ENCODE measurements at regions not wholly inside any gene's neighbourhood (a gene's known extent, or its start where the extent isn't known, plus 50 kb on each side); places are given as distances from the start of the nearest gene placed in this dataset.

DNA sequence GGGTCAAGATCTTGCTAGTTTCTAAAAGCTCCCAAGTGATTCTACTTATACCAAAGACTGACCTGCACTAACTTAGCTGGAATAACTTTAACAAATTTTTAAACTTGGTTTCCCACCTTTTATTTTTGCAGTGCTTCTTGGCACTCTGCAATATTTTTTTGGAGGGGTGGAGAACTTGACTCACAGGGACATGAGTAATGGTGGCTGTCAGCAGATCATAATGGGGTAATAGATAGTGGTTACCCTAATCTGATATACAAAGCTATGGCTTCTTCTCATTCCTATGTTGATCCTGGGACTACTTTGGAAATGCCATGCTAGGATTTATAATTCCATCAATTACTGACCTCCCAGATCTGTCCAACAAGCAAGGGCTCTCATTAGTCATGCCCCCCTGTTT lies 295.7 kb downstream of the GPAT3 start:
- no peaks in the 10 kb centered on the region for H3K9me1 ChIP-seq (ENCODE audit: insufficient read depth, low read length)
- H4K8ac ChIP-seq (ENCODE audit: low read depth in 2 of 2, low read length in 2 of 2), result no peak overlapping the region
- no peak overlapping the region for H3K23ac ChIP-seq (ENCODE audit: low read depth, low read length)
- H3K79me1 ChIP-seq (ENCODE audit: low read depth in 1 of 2, low read length in 2 of 2), result no peaks in the 10 kb centered on the region
- no peak overlapping the region for H3K4me3 ChIP-seq (ENCODE audit: insufficient read depth, low read depth, low read length)
- H3K18ac ChIP-seq (ENCODE audit: low read depth, low read length), result no peak overlapping the region
- no peaks in the 10 kb centered on the region for H3K9me3 ChIP-seq (ENCODE audit: control insufficient read depth, insufficient read depth, low read length)
- no peaks in the 10 kb centered on the region for H3K27me3 ChIP-seq (ENCODE audit: control insufficient read depth, insufficient read depth, low read length)
- H3K4ac ChIP-seq (ENCODE audit: low read depth, low read length), result no peak overlapping the region
- no TSS peak for BruUV-seq (replicated peaks)
- H2BK20ac ChIP-seq (ENCODE audit: low read depth, low read length), result no peak overlapping the region
- no peak overlapping the region for H2AK5ac ChIP-seq (ENCODE audit: low read depth, low read length)
- CTCF ChIA-PET, result no interaction called here
- no peak overlapping the region for H3K9ac ChIP-seq (ENCODE audit: low read depth, low read length)
- H2BK15ac ChIP-seq (ENCODE audit: low read depth, low read length), result no peak overlapping the region
- ATAC-seq (ENCODE audit: low read depth), result no peak
- H2AK9ac ChIP-seq (replicated peaks; ENCODE audit: low read depth, low read length, poor library complexity), result no peak overlapping the region
- H3K36me3 ChIP-seq (ENCODE audit: control insufficient read depth, insufficient read depth, low read length), result no peaks in the 10 kb centered on the region
- no peak overlapping the region for H4K91ac ChIP-seq (ENCODE audit: insufficient read depth, low read depth, low read length)
- H3K27ac ChIP-seq (ENCODE audit: insufficient read depth, low read length), result no peak overlapping the region
- no peak overlapping the region for H3K56ac ChIP-seq (ENCODE audit: extremely low read depth, insufficient read depth, low read length)
- no peak overlapping the region for H4K5ac ChIP-seq (ENCODE audit: low read depth, low read length)
- intact Hi-C loops (cut with micrococcal nuclease) (no loop called here), dilution Hi-C loops (cut with HindIII; ENCODE audit: low sequenced_read_pairs, unreplicated experiment) (no loop called here), in situ Hi-C loops (cut with MboI; ENCODE audit: low sequenced_read_pairs) (no loop called here)
- no peak overlapping the region for H2BK5ac ChIP-seq (ENCODE audit: low read depth, low read length, poor library complexity, severe bottlenecking)
- H3K4me2 ChIP-seq (ENCODE audit: low read depth, low read length), result no peak overlapping the region
- no peak overlapping the region for H3K14ac ChIP-seq (replicated peaks; ENCODE audit: low read depth, low read length)
- H2BK120ac ChIP-seq (ENCODE audit: low read depth, low read length), result no peak overlapping the region
- no peak for DNase-seq
- H2AFZ ChIP-seq (replicated peaks; ENCODE audit: low read length, poor library complexity), result no peak overlapping the region
- TF ChIP-seq SMC3 (IDR thresholded peaks at IDR 0.05; ENCODE audit: low read depth, low read length), result no peak
- POLR2A ChIA-PET (ENCODE audit: unreplicated experiment), result no interaction called here
- H4K20me1 ChIP-seq (ENCODE audit: insufficient read depth, low read length), result no peaks in the 10 kb centered on the region
- H3K4me1 ChIP-seq (ENCODE audit: control insufficient read depth, insufficient read depth, low read length), result no peaks in the 10 kb centered on the region

Data from IMR-90 (cell line).